SJCRH30 (cell line): ENCODE measurements at regions not wholly inside any gene's neighbourhood (a gene's known extent, or its start where the extent isn't known, plus 50 kb on each side); places are given as distances from the start of the nearest gene placed in this dataset.
A peak's percentile ranks its signal among the peaks of the same experiment; 100 is the strongest.
"Not testable (repeated sequence)": the region's sequence is repeated elsewhere in the genome, so short reads cannot be mapped to it uniquely, and the experiment has no call there.

Source experiments
- DNase-seq, 2 experiments: peaks; one replicate each; pipeline ENCODE4 v3.0.0-alpha.2; 2015 to 2020
- H3K27ac ChIP-seq: fragments of 250-450 bp; sonication (Bioruptor Pico); 2 replicates; pipeline ENCODE4 v1.5.1; 2020; ENCODE audit warnings: mild to moderate bottlenecking, moderate library complexity
- H3K27me3 ChIP-seq: fragments of 250-450 bp; sonication (Bioruptor Pico); 2 replicates; pipeline ENCODE4 v1.5.1; 2020; ENCODE audit warnings: mild to moderate bottlenecking, moderate library complexity
- H3K36me3 ChIP-seq: fragments of 250-450 bp; sonication (Bioruptor Pico); 2 replicates; pipeline ENCODE4 v1.5.1; 2020; ENCODE audit warnings: mild to moderate bottlenecking, moderate library complexity
- H3K4me1 ChIP-seq: fragments of 250-450 bp; sonication (Bioruptor Pico); 2 replicates; pipeline ENCODE4 v1.5.1; 2020; ENCODE audit warnings: mild to moderate bottlenecking, moderate library complexity
- H3K4me3 ChIP-seq: fragments of 250-450 bp; sonication (Bioruptor Pico); 2 replicates; pipeline ENCODE4 v1.5.1; 2020; ENCODE audit warnings: mild to moderate bottlenecking, moderate library complexity
- H3K9me3 ChIP-seq: fragments of 250-450 bp; sonication (Bioruptor Pico); replicated peaks from 2 replicates; pipeline ENCODE4 v1.5.1; 2020; ENCODE audit warnings: mild to moderate bottlenecking, moderate library complexity

DNA sequence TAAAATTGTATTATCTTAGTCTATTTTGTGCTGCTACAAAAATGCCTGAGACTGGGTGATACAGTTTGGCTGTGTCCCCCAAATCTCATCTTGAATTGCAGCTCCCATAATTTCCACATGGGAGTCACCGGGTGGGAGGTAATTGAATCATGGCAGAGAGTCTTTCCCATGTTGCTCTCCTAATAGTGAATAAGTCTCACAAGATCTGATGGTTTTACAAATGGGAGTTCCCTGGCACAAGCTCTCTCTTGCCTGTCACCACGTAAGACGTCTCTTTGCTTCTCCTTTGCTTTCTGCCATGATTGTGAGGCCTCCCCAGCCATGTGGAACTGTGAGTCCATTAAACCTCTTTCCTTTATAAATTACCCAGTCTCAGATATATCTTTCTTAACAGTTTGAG is 57.0 kb upstream of the SLC35F5 start:
- H3K27me3 ChIP-seq, H3K4me3 ChIP-seq, H3K27ac ChIP-seq, H3K9me3 ChIP-seq, H3K36me3 ChIP-seq, DNase-seq, H3K4me1 ChIP-seq: not testable (repeated sequence)

DNA sequence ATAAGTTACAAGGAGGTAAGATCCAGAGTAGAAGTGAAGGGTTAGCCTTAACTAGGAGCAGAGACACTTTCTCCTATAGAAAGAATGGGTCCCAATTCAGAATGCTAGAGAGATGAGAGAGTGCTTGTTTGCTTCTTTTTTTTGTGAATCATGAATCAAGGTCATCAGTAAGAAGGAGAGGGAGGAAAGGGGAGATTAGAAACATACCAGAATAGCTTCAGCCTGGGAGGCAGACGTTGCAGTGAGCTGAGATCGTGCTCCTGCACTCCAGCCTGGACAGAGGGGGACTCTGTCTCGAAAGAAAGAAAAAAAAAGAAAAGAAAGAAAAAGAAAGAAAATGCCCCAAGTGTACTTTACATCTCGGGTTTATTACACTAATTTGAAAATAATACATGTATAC is 55.8 kb upstream of the SLC35F5 start:
- no peaks in the 10 kb centered on the region for H3K27me3 ChIP-seq
- H3K36me3 ChIP-seq = no peaks in the 10 kb centered on the region
- no peaks in the 10 kb centered on the region for H3K4me1 ChIP-seq
- H3K27ac ChIP-seq = no peak overlapping the region
- H3K4me3 ChIP-seq = no peak overlapping the region
- no peaks in the 10 kb centered on the region for H3K9me3 ChIP-seq
- no peak for DNase-seq

DNA sequence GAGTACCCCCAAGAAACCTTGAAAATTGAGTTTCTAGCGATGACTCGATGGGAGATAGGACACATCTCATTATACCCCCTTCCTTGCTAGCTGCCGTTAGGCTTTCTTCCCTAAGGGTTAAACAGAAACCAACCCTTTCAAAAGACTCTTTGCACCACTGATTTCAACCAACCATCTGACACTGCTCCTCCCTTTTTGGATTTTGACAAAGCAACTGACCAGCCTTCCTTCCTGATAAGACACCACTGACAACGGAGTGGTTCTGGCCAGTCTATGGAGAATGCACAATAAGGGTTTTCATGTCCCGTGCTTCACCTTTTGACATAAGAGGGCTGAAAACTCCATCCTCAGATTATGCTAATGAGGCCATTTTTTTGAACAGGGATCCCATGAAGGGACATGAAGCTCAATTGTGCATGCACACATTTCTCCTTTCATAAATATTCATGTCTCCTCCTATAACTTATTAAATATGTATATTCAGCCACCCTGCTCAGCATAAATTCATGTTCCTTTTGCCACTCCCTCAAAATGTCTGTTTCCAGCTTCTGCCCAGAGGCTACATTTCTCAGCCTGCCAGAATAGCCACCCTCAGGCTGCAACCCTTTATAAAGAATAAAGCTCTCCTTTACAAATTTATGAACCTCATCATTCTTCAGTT is 52.8 kb upstream of the SLC35F5 start:
- no peak overlapping the region for H3K27ac ChIP-seq

DNA sequence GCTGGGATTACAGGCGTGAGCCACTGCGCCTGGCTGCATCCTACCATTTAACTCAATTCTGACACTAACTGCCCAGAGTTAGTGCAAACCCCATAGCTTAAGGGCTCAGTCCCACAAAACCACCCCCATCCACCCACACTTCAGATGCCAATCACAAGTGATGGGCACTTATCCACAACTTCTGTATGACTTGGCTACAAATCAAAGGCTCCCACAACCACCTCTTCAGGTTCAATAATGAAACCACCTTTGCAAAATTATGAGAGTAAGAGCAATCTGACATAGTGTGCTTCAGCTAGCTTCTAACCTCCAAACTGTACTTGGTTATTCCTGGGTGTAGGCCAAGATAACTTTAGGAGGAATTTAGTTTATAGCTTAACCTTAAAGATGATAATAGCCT is 51.3 kb upstream of the SLC35F5 start:
- H3K36me3 ChIP-seq = no peaks in the 10 kb centered on the region
- no peak overlapping the region for H3K27ac ChIP-seq
- H3K4me1 ChIP-seq = no peaks in the 10 kb centered on the region
- 0 out of 2 replicates have a peak, but pooled peaks cover 4% of the 10 kb centered on the region for H3K27me3 ChIP-seq
- H3K4me3 ChIP-seq = no peak overlapping the region
- H3K9me3 ChIP-seq = no peaks in the 10 kb centered on the region
- no peak for DNase-seq

More for the DNA sequence above, 52.8 kb upstream of the SLC35F5 start:
- no peaks in the 10 kb centered on the region for H3K4me1 ChIP-seq
- H3K27me3 ChIP-seq = 0 out of 2 replicates have a peak, but pooled peaks cover 3% of the 10 kb centered on the region
- no peaks in the 10 kb centered on the region for H3K36me3 ChIP-seq
- no peak overlapping the region for H3K4me3 ChIP-seq
- no peaks in the 10 kb centered on the region for H3K9me3 ChIP-seq
- no peak for DNase-seq

DNA sequence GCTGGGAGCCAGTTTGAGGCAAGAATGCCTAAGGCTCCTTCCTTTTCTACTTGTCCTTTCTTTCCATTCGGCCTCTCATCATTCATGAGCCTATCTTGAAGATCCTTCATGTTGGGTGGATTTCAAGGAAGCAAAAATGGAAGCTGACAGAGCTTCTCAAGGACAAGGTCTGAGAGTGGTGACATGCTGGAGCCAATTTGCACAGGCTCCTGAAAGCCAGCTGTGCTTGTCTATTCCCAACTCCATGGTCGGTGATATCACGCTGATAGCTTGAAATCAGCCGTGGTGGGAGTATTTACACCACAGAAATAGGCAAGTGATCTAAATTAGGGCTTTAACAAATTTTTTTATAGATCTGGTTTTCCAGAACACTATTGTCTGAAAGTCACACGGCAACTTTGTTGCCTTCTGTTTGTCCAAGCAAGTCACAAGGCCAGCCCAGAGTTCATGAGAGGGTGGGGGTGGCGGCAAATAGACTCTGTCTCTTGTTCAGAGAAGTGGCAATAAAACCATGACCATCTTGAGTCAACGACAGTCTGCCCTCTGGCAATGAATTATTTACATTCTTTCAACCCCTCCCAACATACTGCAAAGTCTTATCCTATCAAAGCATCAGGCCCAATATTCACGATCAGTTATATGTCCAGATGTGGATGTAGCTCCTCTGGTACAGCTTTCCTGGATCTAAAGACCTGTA is 49.9 kb upstream of the SLC35F5 start:
- no peaks in the 10 kb centered on the region for H3K9me3 ChIP-seq
- no peaks in the 10 kb centered on the region for H3K36me3 ChIP-seq
- peak; percentile 3 to 18 for DNase-seq
- no peak overlapping the region for H3K4me3 ChIP-seq
- H3K27ac ChIP-seq = no peak overlapping the region
- no peaks in the 10 kb centered on the region for H3K4me1 ChIP-seq
- H3K27me3 ChIP-seq = 0 out of 2 replicates have a peak, but pooled peaks cover 4% of the 10 kb centered on the region
